Uterus (tissue), 2 donors: ENCODE measurements at regions not wholly inside any gene's neighbourhood (a gene's known extent, or its start where the extent isn't known, plus 50 kb on each side); places are given as distances from the start of the nearest gene placed in this dataset.

Experiments used
- POLR2A ChIP-seq, 2 donors: fragments of 450-650 bp; IDR thresholded peaks; one replicate each; pipeline ENCODE4 v1.6.1; 2016; ENCODE audit warnings: antibody characterized with exemption in 2 of 2, mild to moderate bottlenecking in 1 of 2, moderate library complexity in 1 of 2
- TF ChIP-seq, protein P1 (sequence below), 4 experiments: fragments of 200-600 bp in 2 of 4; fragments of 450-650 bp in 2 of 4; sonication (generic) in 2 of 4; IDR thresholded peaks; one replicate each; pipeline ENCODE4 v1.5.1; 2016 to 2019; ENCODE audit warnings: antibody characterized with exemption in 4 of 4, mild to moderate bottlenecking in 2 of 4, moderate library complexity in 1 of 4

DNA sequence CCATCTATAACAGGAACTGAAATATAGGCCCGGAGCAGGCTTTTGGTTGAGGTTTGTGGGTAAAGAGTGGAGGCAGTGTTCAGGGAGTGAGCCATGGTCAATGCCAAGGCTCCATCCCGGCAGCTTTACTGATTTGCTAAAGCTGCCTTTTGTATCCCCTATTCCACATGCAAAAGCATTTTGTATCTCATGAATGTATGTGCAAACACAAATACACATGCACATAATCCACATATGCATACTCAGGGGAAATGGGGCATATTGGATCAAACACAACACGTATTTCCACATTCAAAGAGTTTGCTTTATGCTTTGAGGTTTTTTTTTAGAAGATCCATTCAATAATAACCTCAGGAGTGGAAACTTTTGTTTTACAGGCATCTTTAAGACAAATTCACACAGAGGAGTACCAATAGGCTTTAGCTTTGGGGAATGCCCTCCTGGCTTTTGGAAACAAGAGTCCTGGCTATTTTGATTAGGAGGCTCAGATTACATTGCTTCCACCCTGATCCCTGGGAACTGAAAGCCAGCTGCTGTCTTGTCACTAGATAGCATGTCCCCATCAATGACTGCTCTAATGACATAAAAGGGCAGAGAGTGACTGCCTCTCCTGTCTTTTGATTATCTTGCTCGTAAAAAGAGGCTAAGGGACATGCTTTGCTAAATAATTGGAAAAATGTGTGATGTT, 263.2 kb downstream of the EN1 start:
- TF ChIP-seq, protein P1, sequence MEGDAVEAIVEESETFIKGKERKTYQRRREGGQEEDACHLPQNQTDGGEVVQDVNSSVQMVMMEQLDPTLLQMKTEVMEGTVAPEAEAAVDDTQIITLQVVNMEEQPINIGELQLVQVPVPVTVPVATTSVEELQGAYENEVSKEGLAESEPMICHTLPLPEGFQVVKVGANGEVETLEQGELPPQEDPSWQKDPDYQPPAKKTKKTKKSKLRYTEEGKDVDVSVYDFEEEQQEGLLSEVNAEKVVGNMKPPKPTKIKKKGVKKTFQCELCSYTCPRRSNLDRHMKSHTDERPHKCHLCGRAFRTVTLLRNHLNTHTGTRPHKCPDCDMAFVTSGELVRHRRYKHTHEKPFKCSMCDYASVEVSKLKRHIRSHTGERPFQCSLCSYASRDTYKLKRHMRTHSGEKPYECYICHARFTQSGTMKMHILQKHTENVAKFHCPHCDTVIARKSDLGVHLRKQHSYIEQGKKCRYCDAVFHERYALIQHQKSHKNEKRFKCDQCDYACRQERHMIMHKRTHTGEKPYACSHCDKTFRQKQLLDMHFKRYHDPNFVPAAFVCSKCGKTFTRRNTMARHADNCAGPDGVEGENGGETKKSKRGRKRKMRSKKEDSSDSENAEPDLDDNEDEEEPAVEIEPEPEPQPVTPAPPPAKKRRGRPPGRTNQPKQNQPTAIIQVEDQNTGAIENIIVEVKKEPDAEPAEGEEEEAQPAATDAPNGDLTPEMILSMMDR (IDR thresholded peaks at IDR 0.05) = no peak
- TF ChIP-seq POLR2A (IDR thresholded peaks at IDR 0.05) = no peak
